Glomerular endothelial cell (primary cell): ENCODE measurements at regions not wholly inside any gene's neighbourhood (a gene's known extent, or its start where the extent isn't known, plus 50 kb on each side); places are given as distances from the start of the nearest gene placed in this dataset.

Source experiments
- DNase-seq: peaks from one replicate; pipeline ENCODE4 v3.0.0-alpha.2; 2011; ENCODE audit warnings: low read depth, low spot score; ENCODE audit errors: extremely low read depth

- no peak for DNase-seq
These were observed 399.1 kb downstream of the GPAM start for GRCh38 chr10:111784436-111784835.

GRCh38 chr10:111784946-111785465 lies 398.6 kb downstream of the GPAM start:
- no peak for DNase-seq

GRCh38 chr10:111785921-111786320 lies 397.6 kb downstream of the GPAM start:
- DNase-seq: no peak

- no peak for DNase-seq
These were observed 393.7 kb downstream of the GPAM start for GRCh38 chr10:111789821-111790220.

GRCh38 chr10:111801841-111802240 lies 381.7 kb downstream of the GPAM start:
- no peak for DNase-seq

- DNase-seq: no peak
These were observed 378.8 kb downstream of the GPAM start for GRCh38 chr10:111804781-111805180.

GRCh38 chr10:111811517-111811916 lies 372.0 kb downstream of the GPAM start:
- no peak for DNase-seq

- no peak for DNase-seq
These were observed 363.1 kb downstream of the GPAM start for GRCh38 chr10:111820471-111820870.

GRCh38 chr10:111821871-111822270 lies 361.7 kb downstream of the GPAM start:
- no peak for DNase-seq

GRCh38 chr10:111822661-111823060 lies 360.9 kb downstream of the GPAM start:
- DNase-seq: no peak

GRCh38 chr10:111824128-111824527 lies 359.4 kb downstream of the GPAM start:
- no peak for DNase-seq

GRCh38 chr10:111830359-111830758 lies 353.2 kb downstream of the GPAM start:
- no peak for DNase-seq

GRCh38 chr10:111831058-111831457 lies 352.5 kb downstream of the GPAM start:
- DNase-seq: no peak

- DNase-seq: no peak
These were observed 350.3 kb downstream of the GPAM start for GRCh38 chr10:111833251-111833650.

- DNase-seq: no peak
These were observed 348.0 kb downstream of the GPAM start for GRCh38 chr10:111835574-111835973.

GRCh38 chr10:111836064-111836463 lies 347.5 kb downstream of the GPAM start:
- DNase-seq: no peak

GRCh38 chr10:111836571-111836970 lies 347.0 kb downstream of the GPAM start:
- DNase-seq: no peak

- no peak for DNase-seq
These were observed 346.5 kb downstream of the GPAM start for GRCh38 chr10:111837086-111837485.

- no peak for DNase-seq
These were observed 345.6 kb downstream of the GPAM start for GRCh38 chr10:111837985-111838384.

- DNase-seq: no peak
These were observed 343.0 kb downstream of the GPAM start for GRCh38 chr10:111840546-111840945.

- DNase-seq: no peak
These were observed 330.8 kb downstream of the GPAM start for GRCh38 chr10:111852801-111853200.

GRCh38 chr10:111856631-111857030 lies 326.9 kb downstream of the GPAM start:
- DNase-seq: no peak

GRCh38 chr10:111865550-111865949 lies 318.0 kb downstream of the GPAM start:
- DNase-seq: no peak
